CD4-positive, alpha-beta T cell (primary cell): ENCODE measurements at regions not wholly inside any gene's neighbourhood (a gene's known extent, or its start where the extent isn't known, plus 50 kb on each side); places are given as distances from the start of the nearest gene placed in this dataset.
A peak's percentile ranks its signal among the peaks of the same experiment; 100 is the strongest.
"Not testable (repeated sequence)": the region's sequence is repeated elsewhere in the genome, so short reads cannot be mapped to it uniquely, and the experiment has no call there.

ENCODE experiments used
- ATAC-seq: fragments of 200-7000 bp; cut with Tn5 transposase; one replicate; pipeline ENCODE4 v1.10.0; 2022; ENCODE audit warnings: mild to moderate bottlenecking; ENCODE audit not compliant: poor library complexity
- CTCF ChIA-PET: fragments of 350-600 bp; sonication (Branson Sonifier 250); formaldehyde crosslinking; loops from one replicate; lab custom pipeline; 2021; ENCODE audit warnings: antibody characterized with exemption, inconsistent platforms; lab: Charles Lee
- POLR2A ChIA-PET: fragments of 350-600 bp; sonication (Branson Sonifier 250); formaldehyde crosslinking; loops from one replicate; lab custom pipeline; 2021; ENCODE audit warnings: antibody characterized with exemption, inconsistent platforms; lab: Charles Lee
- DNase-seq, 14 experiments: peaks; one replicate each; pipeline ENCODE4 v3.0.0-alpha.2; 2013 to 2020; ENCODE audit warnings: mixed read lengths in 2 of 14
- H3K27ac ChIP-seq, 2 donors: one replicate each; pipeline versions ENCODE4 v1.5.1 to v1.7.0; 2013; ENCODE audit warnings: low read length in 2 of 2, low read depth in 1 of 2, mild to moderate bottlenecking in 1 of 2
- H3K27me3 ChIP-seq, 2 experiments: 1 replicate in 1 of 2; 2 replicates in 1 of 2; pipeline versions ENCODE4 v1.6.1 to v1.7.0; 2013; ENCODE audit warnings: low read length in 2 of 2, control low read depth in 1 of 2, mild to moderate bottlenecking in 1 of 2, moderate library complexity in 1 of 2; ENCODE audit not compliant: insufficient read depth in 2 of 2, control insufficient read depth in 1 of 2
- H3K36me3 ChIP-seq: one replicate; pipeline ENCODE4 v1.6.1; 2013; ENCODE audit warnings: low read length, control low read depth; ENCODE audit not compliant: insufficient read depth
- H3K4me1 ChIP-seq: one replicate; pipeline ENCODE4 v1.6.1; 2013; ENCODE audit warnings: low read length, control low read depth; ENCODE audit not compliant: insufficient read depth
- H3K4me3 ChIP-seq: one replicate; pipeline ENCODE4 v1.5.1; 2013; ENCODE audit warnings: mild to moderate bottlenecking, low read length, moderate library complexity
- H3K9me3 ChIP-seq, 2 experiments: 1 replicate in 1 of 2; 2 replicates in 1 of 2; pipeline versions ENCODE4 v1.6.1 to v1.7.0; 2013; ENCODE audit warnings: low read length in 2 of 2, mild to moderate bottlenecking in 2 of 2, control low read depth in 1 of 2, moderate library complexity in 1 of 2; ENCODE audit not compliant: control insufficient read depth in 1 of 2, insufficient read depth in 1 of 2
- H3K27ac Mint-ChIP-seq: one replicate; pipeline ENCODE4 v1.8.0; 2020; ENCODE audit warnings: mixed read lengths
- H3K27me3 Mint-ChIP-seq: one replicate; pipeline ENCODE4 v1.8.0; 2021; ENCODE audit warnings: mixed read lengths
- H3K36me3 Mint-ChIP-seq: one replicate; pipeline ENCODE4 v1.8.0; 2021; ENCODE audit warnings: low read depth, mixed read lengths
- H3K4me1 Mint-ChIP-seq: one replicate; pipeline ENCODE4 v1.8.0; 2021; ENCODE audit warnings: low read depth, mixed read lengths
- H3K4me3 Mint-ChIP-seq: one replicate; pipeline ENCODE4 v1.8.0; 2020; ENCODE audit warnings: mild to moderate bottlenecking, mixed read lengths
- H3K9me3 Mint-ChIP-seq: one replicate; pipeline ENCODE4 v1.8.0; 2020; ENCODE audit warnings: mixed read lengths
- intact Hi-C, 2 experiments: fragments of 100-400 bp; cut with DNase I in 1 of 2; cut with micrococcal nuclease in 1 of 2; formaldehyde crosslinking; loops; one replicate each; pipeline versions ENCODE4 v1.15.1 to v1.9.0; 2023 to 2025; cut with DNase I, micrococcal nuclease
- TF ChIP-seq, protein P1 (sequence below): fragments of 200-600 bp; IDR thresholded peaks from one replicate; pipeline ENCODE4 v1.8.0; 2022; ENCODE audit warnings: antibody characterized with exemption, mild to moderate bottlenecking

DNA sequence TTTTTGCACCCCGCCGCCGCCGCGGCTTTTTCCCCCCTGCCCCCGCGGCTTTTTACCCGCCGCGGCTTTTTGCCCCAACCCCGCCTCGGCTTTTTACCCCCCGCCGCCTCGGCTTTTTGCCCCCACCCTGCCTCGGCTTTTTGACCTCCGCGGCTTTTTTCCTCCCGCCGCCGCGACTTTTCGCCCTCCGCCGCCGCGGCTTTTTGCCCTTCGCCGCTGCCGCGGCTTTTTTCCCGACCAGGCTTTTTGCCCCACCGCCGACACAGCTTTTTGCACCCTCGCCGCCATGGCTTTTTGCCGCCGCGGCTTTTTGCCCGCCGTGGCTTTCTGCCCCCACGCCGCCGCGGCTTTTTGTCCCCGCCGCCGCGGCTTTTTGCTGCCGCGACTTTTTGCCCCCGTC is 137.0 kb upstream of the TP53TG3D start:
- Histone ChIP-seq H3K27me3 (peaks cover 4 to 6% of the 10 kb centered on the region in 2 experiments), H3K36me3 (no peaks in the 10 kb centered on the region), H3K9me3 (peaks cover 0 to 12% of the 10 kb centered on the region in 2 experiments), H3K4me3 (peak overlapping the region; percentile 49), H3K4me1 (peaks cover 6% of the 10 kb centered on the region), H3K27ac (no peak overlapping the region)
- no peak overlapping the region for H3K27ac Mint-ChIP-seq
- ATAC-seq (no peak), DNase-seq (peak in 5 of 14 experiments; percentile 2 to 27 (median 19))
- peaks cover 8% of the 10 kb centered on the region for H3K27me3 Mint-ChIP-seq
- no peaks in the 10 kb centered on the region for H3K9me3 Mint-ChIP-seq
- H3K4me3 Mint-ChIP-seq = peak overlapping the region; percentile 76
- TF ChIP-seq, protein P1, sequence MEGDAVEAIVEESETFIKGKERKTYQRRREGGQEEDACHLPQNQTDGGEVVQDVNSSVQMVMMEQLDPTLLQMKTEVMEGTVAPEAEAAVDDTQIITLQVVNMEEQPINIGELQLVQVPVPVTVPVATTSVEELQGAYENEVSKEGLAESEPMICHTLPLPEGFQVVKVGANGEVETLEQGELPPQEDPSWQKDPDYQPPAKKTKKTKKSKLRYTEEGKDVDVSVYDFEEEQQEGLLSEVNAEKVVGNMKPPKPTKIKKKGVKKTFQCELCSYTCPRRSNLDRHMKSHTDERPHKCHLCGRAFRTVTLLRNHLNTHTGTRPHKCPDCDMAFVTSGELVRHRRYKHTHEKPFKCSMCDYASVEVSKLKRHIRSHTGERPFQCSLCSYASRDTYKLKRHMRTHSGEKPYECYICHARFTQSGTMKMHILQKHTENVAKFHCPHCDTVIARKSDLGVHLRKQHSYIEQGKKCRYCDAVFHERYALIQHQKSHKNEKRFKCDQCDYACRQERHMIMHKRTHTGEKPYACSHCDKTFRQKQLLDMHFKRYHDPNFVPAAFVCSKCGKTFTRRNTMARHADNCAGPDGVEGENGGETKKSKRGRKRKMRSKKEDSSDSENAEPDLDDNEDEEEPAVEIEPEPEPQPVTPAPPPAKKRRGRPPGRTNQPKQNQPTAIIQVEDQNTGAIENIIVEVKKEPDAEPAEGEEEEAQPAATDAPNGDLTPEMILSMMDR = no peak
- intact Hi-C loops = no loop called here
- ChIA-PET POLR2A (no interaction called here), CTCF (no interaction called here)
- no peaks in the 10 kb centered on the region for H3K36me3 Mint-ChIP-seq
- H3K4me1 Mint-ChIP-seq = no peaks in the 10 kb centered on the region

DNA sequence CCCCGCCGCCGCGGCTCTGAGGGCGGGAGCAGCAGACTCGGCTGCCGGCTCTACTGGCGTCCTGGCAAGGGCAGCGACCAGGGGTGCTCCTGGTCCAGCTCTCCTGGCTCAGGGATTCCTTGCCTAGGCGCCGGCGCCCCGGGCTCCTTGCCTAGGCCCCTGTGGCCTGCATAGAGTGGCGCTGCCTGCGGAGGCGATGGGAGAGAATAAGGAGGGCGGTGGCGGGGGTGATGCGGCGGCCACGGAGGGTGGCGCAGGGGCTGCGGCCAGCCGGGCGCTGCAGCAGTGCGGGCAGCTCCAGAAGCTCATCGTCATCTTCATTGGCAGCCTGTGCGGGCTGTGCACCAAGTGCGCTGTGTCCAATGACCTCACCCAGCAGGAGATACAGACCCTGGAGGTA is 136.6 kb upstream of the TP53TG3D start:
- H3K27ac Mint-ChIP-seq, H3K36me3 Mint-ChIP-seq, intact Hi-C loops, H3K27ac ChIP-seq, ATAC-seq, H3K27me3 ChIP-seq, H3K36me3 ChIP-seq, H3K27me3 Mint-ChIP-seq, CTCF ChIA-PET, DNase-seq, H3K9me3 Mint-ChIP-seq, H3K4me1 ChIP-seq, POLR2A ChIA-PET, H3K4me1 Mint-ChIP-seq: not testable (repeated sequence)
- peak overlapping the region; percentile 49 for H3K4me3 ChIP-seq
- H3K9me3 ChIP-seq = peaks cover 0 to 12% of the 10 kb centered on the region in 2 experiments
- H3K4me3 Mint-ChIP-seq = peak overlapping the region; percentile 76

DNA sequence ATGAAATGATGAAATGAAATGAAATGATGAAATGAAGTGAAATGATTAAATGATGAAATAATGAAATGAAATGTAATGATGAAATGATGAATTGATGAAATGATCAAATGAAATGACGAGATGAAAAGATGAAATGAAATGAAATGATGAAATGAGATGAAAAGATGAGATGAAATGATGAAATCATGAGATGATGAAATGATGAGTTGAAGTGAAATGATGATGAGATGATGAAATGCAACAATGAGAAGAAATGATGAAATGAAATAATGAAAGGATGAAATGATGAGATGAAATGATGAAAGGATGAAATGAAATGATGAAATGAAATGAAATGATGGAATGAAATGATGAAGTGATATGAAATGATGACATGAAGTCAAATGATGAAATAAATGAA is 132.7 kb upstream of the TP53TG3D start:
- H3K27me3 ChIP-seq, ATAC-seq, H3K36me3 Mint-ChIP-seq, H3K36me3 ChIP-seq, H3K4me1 ChIP-seq, CTCF ChIA-PET, POLR2A ChIA-PET, H3K9me3 Mint-ChIP-seq, DNase-seq, H3K27ac Mint-ChIP-seq, intact Hi-C loops, H3K27ac ChIP-seq, H3K27me3 Mint-ChIP-seq, H3K4me3 Mint-ChIP-seq, H3K4me3 ChIP-seq, H3K4me1 Mint-ChIP-seq: not testable (repeated sequence)
- peaks cover 0 to 12% of the 10 kb centered on the region in 2 experiments for H3K9me3 ChIP-seq

DNA sequence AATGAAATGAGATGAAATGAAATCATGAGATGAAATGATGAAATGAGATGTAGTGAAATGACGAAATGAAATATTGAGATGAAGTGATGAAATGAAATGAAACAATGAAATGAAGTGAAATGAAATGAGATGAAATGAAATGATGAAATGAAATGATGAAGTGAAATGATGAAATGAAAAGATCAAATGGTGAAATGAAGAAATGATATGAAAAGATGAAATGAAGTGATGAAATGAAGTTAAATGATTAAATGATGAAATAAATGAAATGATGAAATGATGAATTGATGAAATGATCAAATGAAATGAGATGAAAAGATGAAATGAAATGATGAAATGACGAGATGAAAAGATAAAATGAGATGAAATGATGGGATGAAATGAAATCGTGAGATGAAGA is 132.3 kb upstream of the TP53TG3D start:
- DNase-seq, POLR2A ChIA-PET, H3K27me3 Mint-ChIP-seq, intact Hi-C loops, H3K4me3 ChIP-seq, H3K4me1 Mint-ChIP-seq, H3K36me3 Mint-ChIP-seq, CTCF ChIA-PET, H3K9me3 Mint-ChIP-seq, H3K36me3 ChIP-seq, H3K4me1 ChIP-seq, H3K4me3 Mint-ChIP-seq, H3K27me3 ChIP-seq, ATAC-seq, H3K27ac Mint-ChIP-seq, H3K9me3 ChIP-seq, H3K27ac ChIP-seq: not testable (repeated sequence)

DNA sequence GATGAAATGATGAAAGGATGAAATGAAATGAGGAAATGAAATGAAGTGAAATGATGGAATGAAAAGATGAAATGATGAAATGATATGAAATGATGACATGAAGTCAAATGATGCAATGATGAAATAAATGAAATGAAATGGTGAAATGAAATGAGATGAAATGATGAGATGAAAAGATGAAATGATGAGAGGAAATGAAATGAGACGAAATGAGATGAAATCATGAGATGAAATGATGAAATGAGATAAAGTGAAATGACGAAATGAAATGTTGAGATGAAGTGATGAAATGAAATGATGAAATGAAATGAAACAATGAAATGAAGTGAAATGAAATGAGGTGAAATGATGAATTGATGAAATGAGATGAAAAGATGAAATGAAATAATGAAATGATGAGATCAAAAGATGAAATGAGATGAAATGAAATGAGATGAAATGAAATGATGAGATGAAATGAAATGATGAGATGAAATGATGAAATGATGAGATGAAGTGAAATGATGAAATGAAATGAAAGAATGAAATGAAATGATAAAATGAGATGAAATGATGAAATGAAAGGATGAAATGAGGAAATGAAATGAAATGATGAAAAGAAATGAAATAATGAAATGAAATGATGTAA is 131.7 kb upstream of the TP53TG3D start:
- H3K4me1 Mint-ChIP-seq, intact Hi-C loops, POLR2A ChIA-PET, H3K27ac ChIP-seq, H3K27ac Mint-ChIP-seq, CTCF ChIA-PET, DNase-seq, H3K27me3 Mint-ChIP-seq, H3K36me3 Mint-ChIP-seq, H3K4me3 Mint-ChIP-seq, ATAC-seq, H3K4me1 ChIP-seq, H3K9me3 Mint-ChIP-seq, H3K27me3 ChIP-seq, H3K4me3 ChIP-seq, H3K9me3 ChIP-seq, H3K36me3 ChIP-seq: not testable (repeated sequence)

DNA sequence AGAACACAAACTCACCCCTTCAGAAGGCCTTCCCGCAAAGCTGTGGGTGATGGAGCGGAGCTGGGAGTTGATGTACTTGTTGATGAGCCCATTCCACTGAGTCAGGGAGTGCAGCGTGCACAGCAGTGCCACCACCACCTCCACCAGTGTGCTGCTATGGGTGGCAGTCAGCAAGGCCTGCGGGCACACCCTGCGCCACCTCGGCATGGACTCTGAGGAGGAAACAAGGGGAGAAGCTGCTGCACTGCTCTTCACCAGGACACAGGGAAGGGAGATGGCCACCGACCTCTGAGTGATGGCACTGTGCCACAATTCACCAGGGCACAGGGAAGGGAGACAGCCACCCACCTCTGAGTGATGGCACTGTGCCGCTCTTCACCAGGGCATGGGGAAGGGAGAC is 100.7 kb upstream of the TP53TG3D start:
- H3K27me3 Mint-ChIP-seq, H3K27ac Mint-ChIP-seq, ATAC-seq, intact Hi-C loops, H3K4me1 Mint-ChIP-seq, H3K36me3 Mint-ChIP-seq, POLR2A ChIA-PET, H3K4me3 ChIP-seq, DNase-seq, H3K36me3 ChIP-seq, H3K27me3 ChIP-seq, H3K9me3 ChIP-seq, H3K27ac ChIP-seq, CTCF ChIA-PET, H3K4me1 ChIP-seq, H3K9me3 Mint-ChIP-seq, H3K4me3 Mint-ChIP-seq: not testable (repeated sequence)
